ENCODE measurements at regions not wholly inside any gene's neighbourhood (a gene's known extent, or its start where the extent isn't known, plus 50 kb on each side); places are given as distances from the start of the nearest gene placed in this dataset.
"Not testable (repeated sequence)": the region's sequence is repeated elsewhere in the genome, so short reads cannot be mapped to it uniquely, and the experiment has no call there.

- H3K27me3 ChIP-seq (ENCODE audit: control insufficient read depth in 2 of 2, insufficient read depth in 2 of 2, low read length in 2 of 2), result no peaks in the 10 kb centered on the region
- Mint-ChIP-seq H3K27ac (no peak overlapping the region), H3K36me3 (no peaks in the 10 kb centered on the region), H3K4me3 (no peak overlapping the region), H3K27me3 (peaks cover 0 to 7% (median 4%) of the 10 kb centered on the region in 5 donors), H3K9me3 (peaks cover 0 to 5% (median 0%) of the 10 kb centered on the region in 11 donors), H3K4me1 (no peaks in the 10 kb centered on the region)
- H3K4me3 ChIP-seq (ENCODE audit: low read length), result no peak overlapping the region
- intact Hi-C loops (cut with micrococcal nuclease), result no loop called here
- H3K9me3 ChIP-seq (ENCODE audit: control insufficient read depth in 2 of 3, low read length in 3 of 3), result no peaks in the 10 kb centered on the region
- DNase-seq (no peak), ATAC-seq (no peak)
- H3K36me3 ChIP-seq (ENCODE audit: control insufficient read depth in 2 of 3, insufficient read depth in 3 of 3, low read length in 3 of 3), result no peaks in the 10 kb centered on the region
- CTCF ChIA-PET, result no interaction called here
- no peak overlapping the region for H3K27ac ChIP-seq (ENCODE audit: low read depth, low read length)
- H3K4me1 ChIP-seq (ENCODE audit: control insufficient read depth in 2 of 2, insufficient read depth in 2 of 2, low read length in 2 of 2), result no peaks in the 10 kb centered on the region
- POLR2A ChIA-PET, result no interaction called here
Observed at GRCh38 chr3:87495938-87496337, 219.6 kb upstream of the POU1F1 start.

GRCh38 chr3:87494264-87494663, 217.9 kb upstream of the POU1F1 start:
- intact Hi-C loops (cut with micrococcal nuclease), result no loop called here
- ChIA-PET POLR2A (no interaction called here), CTCF (no interaction called here)
- Mint-ChIP-seq H3K27me3 (peaks cover 0 to 7% (median 4%) of the 10 kb centered on the region in 5 donors), H3K4me3 (no peak overlapping the region), H3K36me3 (no peaks in the 10 kb centered on the region), H3K4me1 (no peaks in the 10 kb centered on the region), H3K27ac (no peak overlapping the region), H3K9me3 (peaks cover 0 to 5% (median 0%) of the 10 kb centered on the region in 11 donors)
- H3K27me3 ChIP-seq (ENCODE audit: control insufficient read depth in 2 of 2, insufficient read depth in 2 of 2, low read length in 2 of 2), result no peaks in the 10 kb centered on the region
- no peak overlapping the region for H3K27ac ChIP-seq (ENCODE audit: low read depth, low read length)
- ATAC-seq, result no peak
- DNase-seq, result no peak
- H3K9me3 ChIP-seq (ENCODE audit: control insufficient read depth in 2 of 3, low read length in 3 of 3), result no peaks in the 10 kb centered on the region
- H3K4me3 ChIP-seq (ENCODE audit: low read length), result no peak overlapping the region
- no peaks in the 10 kb centered on the region for H3K4me1 ChIP-seq (ENCODE audit: control insufficient read depth in 2 of 2, insufficient read depth in 2 of 2, low read length in 2 of 2)
- H3K36me3 ChIP-seq (ENCODE audit: control insufficient read depth in 2 of 3, insufficient read depth in 3 of 3, low read length in 3 of 3), result no peaks in the 10 kb centered on the region

- DNase-seq, result no peak
- no peaks in the 10 kb centered on the region for H3K4me1 ChIP-seq (ENCODE audit: control insufficient read depth in 2 of 2, insufficient read depth in 2 of 2, low read length in 2 of 2)
- H3K36me3 Mint-ChIP-seq, result no peaks in the 10 kb centered on the region
- H3K27me3 ChIP-seq (ENCODE audit: control insufficient read depth in 2 of 2, insufficient read depth in 2 of 2, low read length in 2 of 2), result no peaks in the 10 kb centered on the region
- H3K27ac ChIP-seq (ENCODE audit: low read depth, low read length), result no peak overlapping the region
- no peaks in the 10 kb centered on the region for H3K36me3 ChIP-seq (ENCODE audit: control insufficient read depth in 2 of 3, insufficient read depth in 3 of 3, low read length in 3 of 3)
- peaks cover 0 to 5% (median 0%) of the 10 kb centered on the region in 11 donors for H3K9me3 Mint-ChIP-seq
- no peak overlapping the region for H3K4me3 Mint-ChIP-seq
- CTCF ChIA-PET, result no interaction called here
- intact Hi-C loops (cut with micrococcal nuclease), result no loop called here
- H3K27ac Mint-ChIP-seq, result no peak overlapping the region
- POLR2A ChIA-PET, result no interaction called here
- no peaks in the 10 kb centered on the region for H3K9me3 ChIP-seq (ENCODE audit: control insufficient read depth in 2 of 3, low read length in 3 of 3)
- no peak for ATAC-seq
- peaks cover 0 to 7% (median 4%) of the 10 kb centered on the region in 5 donors for H3K27me3 Mint-ChIP-seq
- H3K4me1 Mint-ChIP-seq, result no peaks in the 10 kb centered on the region
- H3K4me3 ChIP-seq (ENCODE audit: low read length), result no peak overlapping the region
Observed at GRCh38 chr3:87491843-87492242, 215.5 kb upstream of the POU1F1 start.

- Mint-ChIP-seq H3K4me1 (no peaks in the 10 kb centered on the region), H3K27me3 (peaks cover 0 to 7% (median 4%) of the 10 kb centered on the region in 5 donors), H3K9me3 (peaks cover 0 to 5% (median 0%) of the 10 kb centered on the region in 11 donors), H3K36me3 (no peaks in the 10 kb centered on the region), H3K27ac (no peak overlapping the region), H3K4me3 (no peak overlapping the region)
- no peak for ATAC-seq
- Histone ChIP-seq H3K4me1 (ENCODE audit: control insufficient read depth in 2 of 2, insufficient read depth in 2 of 2, low read length in 2 of 2) (no peaks in the 10 kb centered on the region), H3K4me3 (ENCODE audit: low read length) (no peak overlapping the region), H3K27me3 (ENCODE audit: control insufficient read depth in 2 of 2, insufficient read depth in 2 of 2, low read length in 2 of 2) (no peaks in the 10 kb centered on the region), H3K9me3 (ENCODE audit: control insufficient read depth in 2 of 3, low read length in 3 of 3) (no peaks in the 10 kb centered on the region), H3K36me3 (ENCODE audit: control insufficient read depth in 2 of 3, insufficient read depth in 3 of 3, low read length in 3 of 3) (no peaks in the 10 kb centered on the region), H3K27ac (ENCODE audit: low read depth, low read length) (no peak overlapping the region)
- ChIA-PET CTCF (no interaction called here), POLR2A (no interaction called here)
- DNase-seq, result no peak
- intact Hi-C loops (cut with micrococcal nuclease), result no loop called here
Observed at GRCh38 chr3:87489892-87490291, 213.5 kb upstream of the POU1F1 start.

GRCh38 chr3:87488765-87489164, 212.4 kb upstream of the POU1F1 start:
- no peak for ATAC-seq
- no peaks in the 10 kb centered on the region for H3K36me3 Mint-ChIP-seq
- no peak for DNase-seq
- H3K36me3 ChIP-seq (ENCODE audit: control insufficient read depth in 2 of 3, insufficient read depth in 3 of 3, low read length in 3 of 3), result no peaks in the 10 kb centered on the region
- intact Hi-C loops (cut with micrococcal nuclease), result no loop called here
- no peaks in the 10 kb centered on the region for H3K27me3 ChIP-seq (ENCODE audit: control insufficient read depth in 2 of 2, insufficient read depth in 2 of 2, low read length in 2 of 2)
- no peak overlapping the region for H3K4me3 Mint-ChIP-seq
- H3K27me3 Mint-ChIP-seq, result peaks cover 0 to 7% (median 0%) of the 10 kb centered on the region in 5 donors
- no peaks in the 10 kb centered on the region for H3K4me1 ChIP-seq (ENCODE audit: control insufficient read depth in 2 of 2, insufficient read depth in 2 of 2, low read length in 2 of 2)
- no peak overlapping the region for H3K27ac Mint-ChIP-seq
- peaks cover 0 to 2% (median 0%) of the 10 kb centered on the region in 11 donors for H3K9me3 Mint-ChIP-seq
- no peaks in the 10 kb centered on the region for H3K9me3 ChIP-seq (ENCODE audit: control insufficient read depth in 2 of 3, low read length in 3 of 3)
- H3K27ac ChIP-seq (ENCODE audit: low read depth, low read length), result no peak overlapping the region
- H3K4me1 Mint-ChIP-seq, result no peaks in the 10 kb centered on the region
- POLR2A ChIA-PET, result no interaction called here
- CTCF ChIA-PET, result no interaction called here
- no peak overlapping the region for H3K4me3 ChIP-seq (ENCODE audit: low read length)

- CTCF ChIA-PET; POLR2A ChIA-PET; H3K27me3 Mint-ChIP-seq; H3K36me3 ChIP-seq (ENCODE audit: control insufficient read depth in 2 of 3, insufficient read depth in 3 of 3, low read length in 3 of 3); H3K9me3 Mint-ChIP-seq; ATAC-seq; DNase-seq; H3K9me3 ChIP-seq (ENCODE audit: control insufficient read depth in 2 of 3, low read length in 3 of 3); H3K4me1 ChIP-seq (ENCODE audit: control insufficient read depth in 2 of 2, insufficient read depth in 2 of 2, low read length in 2 of 2); H3K27ac ChIP-seq (ENCODE audit: low read depth, low read length); intact Hi-C loops (cut with micrococcal nuclease); H3K4me3 Mint-ChIP-seq; H3K27ac Mint-ChIP-seq; H3K27me3 ChIP-seq (ENCODE audit: control insufficient read depth in 2 of 2, insufficient read depth in 2 of 2, low read length in 2 of 2); H3K4me1 Mint-ChIP-seq; H3K4me3 ChIP-seq (ENCODE audit: low read length); H3K36me3 Mint-ChIP-seq: not testable (repeated sequence)
Observed at GRCh38 chr3:87486635-87487034, 210.3 kb upstream of the POU1F1 start.

- Mint-ChIP-seq H3K4me3 (no peak overlapping the region), H3K27me3 (no peaks in the 10 kb centered on the region), H3K9me3 (peaks cover 0 to 2% (median 0%) of the 10 kb centered on the region in 11 donors), H3K27ac (no peak overlapping the region), H3K36me3 (no peaks in the 10 kb centered on the region), H3K4me1 (no peaks in the 10 kb centered on the region)
- ChIA-PET CTCF (no interaction called here), POLR2A (no interaction called here)
- Histone ChIP-seq H3K4me3 (ENCODE audit: low read length) (no peak overlapping the region), H3K36me3 (ENCODE audit: control insufficient read depth in 2 of 3, insufficient read depth in 3 of 3, low read length in 3 of 3) (no peaks in the 10 kb centered on the region), H3K9me3 (ENCODE audit: control insufficient read depth in 2 of 3, low read length in 3 of 3) (no peaks in the 10 kb centered on the region), H3K27ac (ENCODE audit: low read depth, low read length) (no peak overlapping the region), H3K27me3 (ENCODE audit: control insufficient read depth in 2 of 2, insufficient read depth in 2 of 2, low read length in 2 of 2) (no peaks in the 10 kb centered on the region), H3K4me1 (ENCODE audit: control insufficient read depth in 2 of 2, insufficient read depth in 2 of 2, low read length in 2 of 2) (no peaks in the 10 kb centered on the region)
- no peak for ATAC-seq
- no peak for DNase-seq
- intact Hi-C loops (cut with micrococcal nuclease), result no loop called here
Observed at GRCh38 chr3:87486115-87486514, 209.7 kb upstream of the POU1F1 start.

Measured in naive thymus-derived CD4-positive, alpha-beta T cell (primary cell).